Tibial nerve (tissue), 3 donors: ENCODE measurements at regions not wholly inside any gene's neighbourhood (a gene's known extent, or its start where the extent isn't known, plus 50 kb on each side); places are given as distances from the start of the nearest gene placed in this dataset.

ENCODE experiments used
- CTCF ChIP-seq, 5 experiments: fragments of 200-600 bp in 3 of 5; fragments of 450-650 bp in 2 of 5; sonication (generic) in 3 of 5; IDR thresholded peaks; one replicate each; pipeline ENCODE4 v1.5.1; 2016 to 2019; ENCODE audit warnings: antibody characterized with exemption in 5 of 5, mild to moderate bottlenecking in 3 of 5, moderate library complexity in 2 of 5
- POLR2A ChIP-seq, 2 donors: fragments of 450-650 bp; IDR thresholded peaks; one replicate each; pipeline ENCODE4 v1.6.1; 2017; ENCODE audit warnings: antibody characterized with exemption in 2 of 2, mild to moderate bottlenecking in 2 of 2, moderate library complexity in 2 of 2

DNA sequence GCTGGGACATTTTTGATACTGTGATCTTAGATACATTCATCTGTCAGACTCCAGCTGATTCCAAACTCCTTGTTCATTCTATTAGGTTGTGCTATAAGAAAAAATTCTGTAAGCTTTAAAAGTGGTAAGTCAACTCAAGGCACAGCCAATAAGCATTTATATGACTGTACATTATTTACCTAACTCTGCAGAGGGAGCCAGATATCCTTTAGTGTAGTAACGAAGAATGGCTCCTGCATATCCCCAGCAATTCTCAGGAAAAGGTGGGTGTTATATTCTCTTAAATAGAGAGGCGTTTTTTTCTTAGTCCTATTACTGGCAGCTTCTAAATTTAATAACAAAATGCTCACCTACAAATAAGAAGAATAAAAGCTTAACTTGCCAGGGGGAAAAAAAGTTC lies 374.3 kb upstream of the GOT2 start:
- no peak for TF ChIP-seq CTCF (IDR thresholded peaks at IDR 0.05)
- no peak for TF ChIP-seq POLR2A (IDR thresholded peaks at IDR 0.05)
